ENCODE measurements at regions not wholly inside any gene's neighbourhood (a gene's known extent, or its start where the extent isn't known, plus 50 kb on each side); places are given as distances from the start of the nearest gene placed in this dataset.

- Histone ChIP-seq H3K4me2 (ENCODE audit: insufficient read depth, insufficient read length, low read length) (no peak overlapping the region), H3T11ph (ENCODE audit: low read length) (no peak overlapping the region), H2AFZ (ENCODE audit: low read length) (no peak overlapping the region), H4K91ac (ENCODE audit: insufficient read length, low read depth, low read length) (no peak overlapping the region), H3K18ac (ENCODE audit: insufficient read length, low read depth, low read length) (no peak overlapping the region), H3K56ac (ENCODE audit: insufficient read length, low read depth, low read length) (no peak overlapping the region), H2BK12ac (ENCODE audit: insufficient read length, low read depth, low read length) (no peak overlapping the region), H3K9ac (ENCODE audit: extremely low read depth, insufficient read length, low read length) (no peak overlapping the region), H2BK120ac (ENCODE audit: low read depth, low read length, poor library complexity, severe bottlenecking) (no peak overlapping the region), H3K9me3 (ENCODE audit: control insufficient read depth, low read depth, low read length) (no peaks in the 10 kb centered on the region), H3K79me2 (ENCODE audit: insufficient read depth, low read length) (no peaks in the 10 kb centered on the region), H3K79me1 (ENCODE audit: insufficient read depth, low read depth, low read length, poor library complexity, severe bottlenecking) (no peaks in the 10 kb centered on the region), H3K4ac (ENCODE audit: low read depth, low read length) (no peak overlapping the region), H3K27me3 (ENCODE audit: insufficient read depth, low read length) (no peaks in the 10 kb centered on the region), H2BK5ac (ENCODE audit: insufficient read length, low read length) (no peak overlapping the region), H4K8ac (replicated peaks; ENCODE audit: insufficient read length, low read depth, low read length) (no peak overlapping the region), H4K5ac (ENCODE audit: insufficient read length, low read depth, low read length) (no peak overlapping the region), H3K4me1 (ENCODE audit: insufficient read depth, low read length) (no peaks in the 10 kb centered on the region), H3K27ac (ENCODE audit: insufficient read length, low read depth, low read length) (no peak overlapping the region), H3K23ac (ENCODE audit: insufficient read length, low read depth, low read length) (no peak overlapping the region), H3K14ac (ENCODE audit: insufficient read depth, low read length) (no peak overlapping the region), H2BK20ac (ENCODE audit: low read depth, low read length, poor library complexity, severe bottlenecking) (no peak overlapping the region), H2BK15ac (ENCODE audit: low read depth, low read length) (no peak overlapping the region), H2AK5ac (ENCODE audit: insufficient read length, low read length) (no peak overlapping the region), H4K20me1 (ENCODE audit: control insufficient read depth, insufficient read depth, insufficient read length) (no peaks in the 10 kb centered on the region), H3K23me2 (ENCODE audit: insufficient read length, low read depth, low read length, poor library complexity, severe bottlenecking) (no peaks in the 10 kb centered on the region)
- Mint-ChIP-seq H3K27me3 (ENCODE audit: low read depth) (no peaks in the 10 kb centered on the region), H3K9me3 (no peaks in the 10 kb centered on the region), H3K4me1 (no peaks in the 10 kb centered on the region), H3K4me3 (no peak overlapping the region), H3K27ac (no peak overlapping the region), H3K36me3 (ENCODE audit: insufficient read depth in 1 of 3, low read depth in 3 of 3) (no peaks in the 10 kb centered on the region)
- DNase-seq = no peak
- no CpG with 5 or more reads among the region's 2 CpGs for WGBS (ENCODE audit: extremely low coverage, insufficient read length, low lambda C conversion rate)
- TF ChIP-seq CTCF (conservative IDR thresholded peaks at IDR 0.05) = no peak
Measured at GRCh38 chr3:22665528-22665927, 537.6 kb upstream of the UBE2E2 start.
